ENCODE measurements at regions not wholly inside any gene's neighbourhood (a gene's known extent, or its start where the extent isn't known, plus 50 kb on each side); places are given as distances from the start of the nearest gene placed in this dataset.

DNA sequence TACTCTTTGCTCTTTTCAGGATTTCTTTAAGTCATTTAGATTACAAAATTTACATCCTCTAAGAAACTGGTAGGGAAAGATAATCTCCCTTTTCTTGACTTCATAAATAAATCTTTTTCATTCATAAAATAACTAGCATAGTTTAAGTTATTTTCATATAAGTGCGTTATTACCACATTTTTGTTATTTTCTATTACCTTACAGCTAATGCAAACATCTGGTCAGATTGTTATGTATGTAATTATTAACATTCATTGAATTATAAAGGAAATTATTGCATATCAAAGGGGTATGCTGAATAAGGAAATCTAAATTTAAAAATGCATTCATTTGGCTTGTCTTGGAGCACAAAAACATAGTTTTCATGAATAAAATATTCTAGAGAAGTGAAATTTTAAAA lies 55.3 kb upstream of the SLITRK1 start:
- TF ChIP-seq, protein P1, sequence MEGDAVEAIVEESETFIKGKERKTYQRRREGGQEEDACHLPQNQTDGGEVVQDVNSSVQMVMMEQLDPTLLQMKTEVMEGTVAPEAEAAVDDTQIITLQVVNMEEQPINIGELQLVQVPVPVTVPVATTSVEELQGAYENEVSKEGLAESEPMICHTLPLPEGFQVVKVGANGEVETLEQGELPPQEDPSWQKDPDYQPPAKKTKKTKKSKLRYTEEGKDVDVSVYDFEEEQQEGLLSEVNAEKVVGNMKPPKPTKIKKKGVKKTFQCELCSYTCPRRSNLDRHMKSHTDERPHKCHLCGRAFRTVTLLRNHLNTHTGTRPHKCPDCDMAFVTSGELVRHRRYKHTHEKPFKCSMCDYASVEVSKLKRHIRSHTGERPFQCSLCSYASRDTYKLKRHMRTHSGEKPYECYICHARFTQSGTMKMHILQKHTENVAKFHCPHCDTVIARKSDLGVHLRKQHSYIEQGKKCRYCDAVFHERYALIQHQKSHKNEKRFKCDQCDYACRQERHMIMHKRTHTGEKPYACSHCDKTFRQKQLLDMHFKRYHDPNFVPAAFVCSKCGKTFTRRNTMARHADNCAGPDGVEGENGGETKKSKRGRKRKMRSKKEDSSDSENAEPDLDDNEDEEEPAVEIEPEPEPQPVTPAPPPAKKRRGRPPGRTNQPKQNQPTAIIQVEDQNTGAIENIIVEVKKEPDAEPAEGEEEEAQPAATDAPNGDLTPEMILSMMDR (IDR thresholded peaks at IDR 0.05; ENCODE audit: low read length), result no peak
- TF ChIP-seq EZH2 (IDR thresholded peaks at IDR 0.05; ENCODE audit: borderline replicate concordance, low read length), result no peak
